ENCODE measurements at regions not wholly inside any gene's neighbourhood (a gene's known extent, or its start where the extent isn't known, plus 50 kb on each side); places are given as distances from the start of the nearest gene placed in this dataset.
"Not testable (repeated sequence)": the region's sequence is repeated elsewhere in the genome, so short reads cannot be mapped to it uniquely, and the experiment has no call there.

- not testable (repeated sequence) for TF ChIP-seq CTCF (IDR thresholded peaks at IDR 0.05); ZFX (IDR thresholded peaks at IDR 0.05; ENCODE audit: borderline replicate concordance)
These were observed 314.6 kb upstream of the G2E3 start for GRCh38 chr14:30244348-30244747.
